SU-DHL-6 (cell line): ENCODE measurements at regions not wholly inside any gene's neighbourhood (a gene's known extent, or its start where the extent isn't known, plus 50 kb on each side); places are given as distances from the start of the nearest gene placed in this dataset.
"Not testable (repeated sequence)": the region's sequence is repeated elsewhere in the genome, so short reads cannot be mapped to it uniquely, and the experiment has no call there.

ENCODE experiments used
- CTCF ChIP-seq: fragments of 200-600 bp; sonication (generic); IDR thresholded peaks from one replicate; pipeline ENCODE4 v1.5.1; 2017; ENCODE audit warnings: antibody characterized with exemption, mild to moderate bottlenecking, low read length, moderate library complexity; ENCODE audit not compliant: insufficient read depth, poor library complexity, severe bottlenecking
- EZH2phosphoT487 ChIP-seq: fragments of 200-600 bp; sonication (generic), shearing (Covaris generic); conservative IDR thresholded peaks from 2 replicates; pipeline ENCODE4 v1.6.1; 2018; ENCODE audit warnings: mild to moderate bottlenecking, antibody characterized with exemption, low read length, moderate library complexity, mixed read lengths

- TF ChIP-seq CTCF, EZH2phosphoT487: not testable (repeated sequence)
Observed at GRCh38 chr1:157351800-157352199, 200.5 kb downstream of the FCRL5 start.
